CD4-positive, alpha-beta T cell (primary cell): ENCODE measurements at regions not wholly inside any gene's neighbourhood (a gene's known extent, or its start where the extent isn't known, plus 50 kb on each side); places are given as distances from the start of the nearest gene placed in this dataset.

ENCODE experiments used
- ATAC-seq: fragments of 200-7000 bp; cut with Tn5 transposase; one replicate; pipeline ENCODE4 v1.10.0; 2022; ENCODE audit warnings: mild to moderate bottlenecking; ENCODE audit not compliant: poor library complexity
- CTCF ChIA-PET: fragments of 350-600 bp; sonication (Branson Sonifier 250); formaldehyde crosslinking; loops from one replicate; lab custom pipeline; 2021; ENCODE audit warnings: antibody characterized with exemption, inconsistent platforms; lab: Charles Lee
- POLR2A ChIA-PET: fragments of 350-600 bp; sonication (Branson Sonifier 250); formaldehyde crosslinking; loops from one replicate; lab custom pipeline; 2021; ENCODE audit warnings: antibody characterized with exemption, inconsistent platforms; lab: Charles Lee
- DNase-seq, 14 experiments: peaks; one replicate each; pipeline ENCODE4 v3.0.0-alpha.2; 2013 to 2020; ENCODE audit warnings: mixed read lengths in 2 of 14
- H3K27ac ChIP-seq, 2 donors: one replicate each; pipeline versions ENCODE4 v1.5.1 to v1.7.0; 2013; ENCODE audit warnings: low read length in 2 of 2, low read depth in 1 of 2, mild to moderate bottlenecking in 1 of 2
- H3K27me3 ChIP-seq, 2 experiments: 1 replicate in 1 of 2; 2 replicates in 1 of 2; pipeline versions ENCODE4 v1.6.1 to v1.7.0; 2013; ENCODE audit warnings: low read length in 2 of 2, control low read depth in 1 of 2, mild to moderate bottlenecking in 1 of 2, moderate library complexity in 1 of 2; ENCODE audit not compliant: insufficient read depth in 2 of 2, control insufficient read depth in 1 of 2
- H3K36me3 ChIP-seq: one replicate; pipeline ENCODE4 v1.6.1; 2013; ENCODE audit warnings: low read length, control low read depth; ENCODE audit not compliant: insufficient read depth
- H3K4me1 ChIP-seq: one replicate; pipeline ENCODE4 v1.6.1; 2013; ENCODE audit warnings: low read length, control low read depth; ENCODE audit not compliant: insufficient read depth
- H3K4me3 ChIP-seq: one replicate; pipeline ENCODE4 v1.5.1; 2013; ENCODE audit warnings: mild to moderate bottlenecking, low read length, moderate library complexity
- H3K9me3 ChIP-seq, 2 experiments: 1 replicate in 1 of 2; 2 replicates in 1 of 2; pipeline versions ENCODE4 v1.6.1 to v1.7.0; 2013; ENCODE audit warnings: low read length in 2 of 2, mild to moderate bottlenecking in 2 of 2, control low read depth in 1 of 2, moderate library complexity in 1 of 2; ENCODE audit not compliant: control insufficient read depth in 1 of 2, insufficient read depth in 1 of 2
- H3K27ac Mint-ChIP-seq: one replicate; pipeline ENCODE4 v1.8.0; 2020; ENCODE audit warnings: mixed read lengths
- H3K27me3 Mint-ChIP-seq: one replicate; pipeline ENCODE4 v1.8.0; 2021; ENCODE audit warnings: mixed read lengths
- H3K36me3 Mint-ChIP-seq: one replicate; pipeline ENCODE4 v1.8.0; 2021; ENCODE audit warnings: low read depth, mixed read lengths
- H3K4me1 Mint-ChIP-seq: one replicate; pipeline ENCODE4 v1.8.0; 2021; ENCODE audit warnings: low read depth, mixed read lengths
- H3K4me3 Mint-ChIP-seq: one replicate; pipeline ENCODE4 v1.8.0; 2020; ENCODE audit warnings: mild to moderate bottlenecking, mixed read lengths
- H3K9me3 Mint-ChIP-seq: one replicate; pipeline ENCODE4 v1.8.0; 2020; ENCODE audit warnings: mixed read lengths
- CTCF ChIP-seq: fragments of 200-600 bp; IDR thresholded peaks from one replicate; pipeline ENCODE4 v1.8.0; 2022; ENCODE audit warnings: antibody characterized with exemption, mild to moderate bottlenecking
- intact Hi-C, 2 experiments: fragments of 100-400 bp; cut with DNase I in 1 of 2; cut with micrococcal nuclease in 1 of 2; formaldehyde crosslinking; loops; one replicate each; pipeline versions ENCODE4 v1.15.1 to v1.9.0; 2023 to 2025; cut with DNase I, micrococcal nuclease

GRCh38 chr9:111276431-111277128, 53.4 kb downstream of the OR2K2 start:
- ATAC-seq (no peak), DNase-seq (no peak)
- Mint-ChIP-seq H3K27me3 (peaks cover 27% of the 10 kb centered on the region), H3K4me1 (no peaks in the 10 kb centered on the region), H3K27ac (no peak overlapping the region), H3K4me3 (no peak overlapping the region), H3K36me3 (no peaks in the 10 kb centered on the region), H3K9me3 (no peaks in the 10 kb centered on the region)
- CTCF ChIA-PET = interaction anchor here (0.8 kb wide), 1 partner anchor 12 kb away, joined by 3 read pairs; no protein-coding TSS in a partner anchor
- Histone ChIP-seq H3K27me3 (no peaks in the 10 kb centered on the region), H3K4me3 (no peak overlapping the region), H3K36me3 (no peaks in the 10 kb centered on the region), H3K9me3 (no peaks in the 10 kb centered on the region), H3K4me1 (no peaks in the 10 kb centered on the region), H3K27ac (no peak overlapping the region)
- POLR2A ChIA-PET = no interaction called here
- no peak for TF ChIP-seq CTCF
- intact Hi-C loops = no loop called here

- Mint-ChIP-seq H3K36me3 (no peaks in the 10 kb centered on the region), H3K27me3 (peaks cover 11% of the 10 kb centered on the region), H3K4me1 (no peaks in the 10 kb centered on the region), H3K4me3 (no peak overlapping the region), H3K9me3 (no peaks in the 10 kb centered on the region), H3K27ac (no peak overlapping the region)
- intact Hi-C loops = no loop called here
- H3K36me3 ChIP-seq = no peaks in the 10 kb centered on the region
- no peak overlapping the region for H3K4me3 ChIP-seq
- DNase-seq = no peak
- POLR2A ChIA-PET = no interaction called here
- no peak overlapping the region for H3K27ac ChIP-seq
- ATAC-seq = no peak
- no peaks in the 10 kb centered on the region for H3K9me3 ChIP-seq
- CTCF ChIA-PET = no interaction called here
- no peaks in the 10 kb centered on the region for H3K27me3 ChIP-seq
- no peaks in the 10 kb centered on the region for H3K4me1 ChIP-seq
- no peak for TF ChIP-seq CTCF
Measured at GRCh38 chr9:111274737-111275136, 55.3 kb downstream of the OR2K2 start.

- TF ChIP-seq CTCF = no peak
- ATAC-seq (no peak), DNase-seq (no peak)
- CTCF ChIA-PET = no interaction called here
- H3K36me3 Mint-ChIP-seq = no peaks in the 10 kb centered on the region
- no peaks in the 10 kb centered on the region for H3K4me1 Mint-ChIP-seq
- no peaks in the 10 kb centered on the region for H3K9me3 Mint-ChIP-seq
- Histone ChIP-seq H3K27ac (no peak overlapping the region), H3K4me3 (no peak overlapping the region), H3K36me3 (no peaks in the 10 kb centered on the region), H3K27me3 (no peaks in the 10 kb centered on the region), H3K9me3 (no peaks in the 10 kb centered on the region), H3K4me1 (no peaks in the 10 kb centered on the region)
- intact Hi-C loops = no loop called here
- POLR2A ChIA-PET = no interaction called here
- H3K27me3 Mint-ChIP-seq = peaks cover 9% of the 10 kb centered on the region
- H3K4me3 Mint-ChIP-seq = no peak overlapping the region
- H3K27ac Mint-ChIP-seq = no peak overlapping the region
Measured at GRCh38 chr9:111272581-111272980, 57.4 kb downstream of the OR2K2 start.
